Muscle of leg (tissue), 3 donors: ENCODE measurements at regions not wholly inside any gene's neighbourhood (a gene's known extent, or its start where the extent isn't known, plus 50 kb on each side); places are given as distances from the start of the nearest gene placed in this dataset.
"Not testable (repeated sequence)": the region's sequence is repeated elsewhere in the genome, so short reads cannot be mapped to it uniquely, and the experiment has no call there.

Experiments
- DNase-seq: peaks from one replicate; pipeline ENCODE4 v3.0.0; 2013
- H3K27ac ChIP-seq: one replicate; pipeline ENCODE4 v1.5.1; 2013; ENCODE audit warnings: mild to moderate bottlenecking, low read length, control low read depth
- H3K27me3 ChIP-seq: one replicate; pipeline ENCODE4 v1.6.1; 2013; ENCODE audit warnings: low read length; ENCODE audit not compliant: control insufficient read depth, insufficient read depth
- H3K36me3 ChIP-seq: one replicate; pipeline ENCODE4 v1.6.1; 2013; ENCODE audit warnings: low read length; ENCODE audit not compliant: control insufficient read depth, insufficient read depth
- H3K4me1 ChIP-seq: one replicate; pipeline ENCODE4 v1.6.1; 2013; ENCODE audit warnings: low read length; ENCODE audit not compliant: control insufficient read depth, insufficient read depth
- H3K4me3 ChIP-seq: one replicate; pipeline ENCODE4 v1.5.1; 2013; ENCODE audit warnings: low read length, control low read depth
- H3K9me3 ChIP-seq: replicated peaks from 2 replicates; pipeline ENCODE4 v1.6.1; 2013; ENCODE audit warnings: low read depth, low read length; ENCODE audit not compliant: control insufficient read depth
- WGBS: methylation state at CpG from one replicate; pipeline ENCODE4 v1.1.5; 2013; ENCODE audit warnings: missing lambda C conversion rate; ENCODE audit not compliant: insufficient coverage; 5-methylcytosine and 5-hydroxymethylcytosine counted together

GRCh38 chr9:39018107-39018506 lies 269.9 kb downstream of the CNTNAP3 start:
- not testable (repeated sequence) for H3K4me3 ChIP-seq, DNase-seq, H3K4me1 ChIP-seq, H3K27ac ChIP-seq, H3K36me3 ChIP-seq, H3K27me3 ChIP-seq, H3K9me3 ChIP-seq
- no CpG with 5 or more reads among the region's 1 CpG for WGBS

- H3K27ac ChIP-seq, H3K27me3 ChIP-seq, DNase-seq, H3K36me3 ChIP-seq, H3K4me3 ChIP-seq, H3K9me3 ChIP-seq, H3K4me1 ChIP-seq: not testable (repeated sequence)
- no CpG with 5 or more reads among the region's 1 CpG for WGBS
Observed at GRCh38 chr9:39015178-39015577, 272.8 kb downstream of the CNTNAP3 start.

GRCh38 chr9:39014805-39015123 lies 273.2 kb downstream of the CNTNAP3 start:
- DNase-seq, H3K27me3 ChIP-seq, H3K36me3 ChIP-seq, H3K9me3 ChIP-seq, H3K4me3 ChIP-seq, H3K4me1 ChIP-seq, H3K27ac ChIP-seq: not testable (repeated sequence)

- not testable (repeated sequence) for H3K27me3 ChIP-seq, H3K36me3 ChIP-seq, H3K9me3 ChIP-seq, DNase-seq, H3K4me3 ChIP-seq, H3K4me1 ChIP-seq, H3K27ac ChIP-seq
- WGBS: no CpG with 5 or more reads among the region's 6 CpGs
Observed at GRCh38 chr9:39014096-39014804, 273.7 kb downstream of the CNTNAP3 start.

GRCh38 chr9:39009743-39010142 lies 278.2 kb downstream of the CNTNAP3 start:
- no CpG with 5 or more reads among the region's 4 CpGs for WGBS

GRCh38 chr9:39009343-39009742 lies 278.6 kb downstream of the CNTNAP3 start:
- not testable (repeated sequence) for H3K4me1 ChIP-seq, H3K27me3 ChIP-seq, DNase-seq, H3K27ac ChIP-seq, H3K4me3 ChIP-seq, H3K9me3 ChIP-seq, H3K36me3 ChIP-seq

More at GRCh38 chr9:39009743-39010142, 278.2 kb downstream of the CNTNAP3 start:
- not testable (repeated sequence) for H3K4me1 ChIP-seq, H3K4me3 ChIP-seq, DNase-seq, H3K9me3 ChIP-seq, H3K27ac ChIP-seq, H3K27me3 ChIP-seq, H3K36me3 ChIP-seq

- H3K27me3 ChIP-seq, H3K9me3 ChIP-seq, H3K4me1 ChIP-seq, DNase-seq, H3K4me3 ChIP-seq, H3K36me3 ChIP-seq, H3K27ac ChIP-seq: not testable (repeated sequence)
- 100% methylated on average over 1 of the region's 2 CpGs for WGBS
Observed at GRCh38 chr9:39008907-39009306, 279.1 kb downstream of the CNTNAP3 start.

GRCh38 chr9:39005736-39006135 lies 282.2 kb downstream of the CNTNAP3 start:
- not testable (repeated sequence) for H3K27me3 ChIP-seq, H3K9me3 ChIP-seq, H3K4me1 ChIP-seq, H3K27ac ChIP-seq, DNase-seq, H3K4me3 ChIP-seq, H3K36me3 ChIP-seq

GRCh38 chr9:39001085-39001593 lies 281.2 kb upstream of the FAM240B start:
- not testable (repeated sequence) for H3K4me1 ChIP-seq, H3K9me3 ChIP-seq, H3K27ac ChIP-seq, H3K36me3 ChIP-seq, DNase-seq, H3K4me3 ChIP-seq, H3K27me3 ChIP-seq
- 94% methylated on average over 3 of the region's 14 CpGs for WGBS

- H3K27ac ChIP-seq, H3K36me3 ChIP-seq, DNase-seq, H3K4me3 ChIP-seq, H3K9me3 ChIP-seq, H3K4me1 ChIP-seq, H3K27me3 ChIP-seq: not testable (repeated sequence)
- 68% methylated on average over 5 of the region's 7 CpGs for whole genome bisulfite sequencing
Observed at GRCh38 chr9:38999277-38999676, 279.3 kb upstream of the FAM240B start.

GRCh38 chr9:38993690-38994089 lies 273.8 kb upstream of the FAM240B start:
- DNase-seq, H3K27me3 ChIP-seq, H3K9me3 ChIP-seq, H3K4me1 ChIP-seq, H3K4me3 ChIP-seq, H3K27ac ChIP-seq, H3K36me3 ChIP-seq: not testable (repeated sequence)
- 84% methylated on average over 2 of the region's 4 CpGs for WGBS
